MG63 (cell line): ENCODE measurements at regions not wholly inside any gene's neighbourhood (a gene's known extent, or its start where the extent isn't known, plus 50 kb on each side); places are given as distances from the start of the nearest gene placed in this dataset.

Experiments
- DNase-seq: peaks from one replicate; pipeline ENCODE4 v3.0.0-alpha.2; 2020
- H3K27me3 ChIP-seq: fragments of 250-450 bp; sonication (Bioruptor Pico); 2 replicates; pipeline ENCODE4 v1.5.1; 2020; ENCODE audit warnings: mild to moderate bottlenecking, moderate library complexity
- H3K36me3 ChIP-seq: fragments of 250-450 bp; sonication (Bioruptor Pico); 2 replicates; pipeline ENCODE4 v1.5.1; 2020; ENCODE audit warnings: mild to moderate bottlenecking, moderate library complexity
- H3K4me3 ChIP-seq: fragments of 250-450 bp; sonication (Bioruptor Pico); 2 replicates; pipeline ENCODE4 v1.5.1; 2020; ENCODE audit warnings: mild to moderate bottlenecking, moderate library complexity
- H3K9me3 ChIP-seq: fragments of 250-450 bp; sonication (Bioruptor Pico); 2 replicates; pipeline ENCODE4 v1.5.1; 2020; ENCODE audit warnings: mild to moderate bottlenecking, moderate library complexity

DNA sequence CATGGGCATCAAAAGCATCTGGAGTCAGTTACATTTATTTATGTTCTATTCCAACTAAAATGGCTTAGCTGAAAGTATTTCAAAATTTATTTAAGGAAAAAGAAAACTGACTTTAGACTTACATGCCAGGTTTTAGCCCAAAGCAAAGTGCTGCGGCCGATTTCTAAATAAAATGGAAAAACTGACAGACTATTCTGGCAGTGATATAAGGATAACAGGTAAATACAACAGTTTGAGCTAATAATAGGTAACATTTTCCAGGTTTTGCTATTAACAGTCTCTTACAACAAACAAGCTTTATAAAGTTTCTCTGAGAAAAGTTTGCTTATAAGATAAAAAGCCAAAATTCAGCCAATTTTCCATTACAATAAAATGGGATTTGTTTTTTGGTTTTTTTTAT, 937.2 kb upstream of the FLRT2 start:
- H3K36me3 ChIP-seq = no peaks in the 10 kb centered on the region
- H3K4me3 ChIP-seq = no peak overlapping the region
- H3K9me3 ChIP-seq = no peaks in the 10 kb centered on the region
- H3K27me3 ChIP-seq = no peaks in the 10 kb centered on the region
- DNase-seq = no peak

DNA sequence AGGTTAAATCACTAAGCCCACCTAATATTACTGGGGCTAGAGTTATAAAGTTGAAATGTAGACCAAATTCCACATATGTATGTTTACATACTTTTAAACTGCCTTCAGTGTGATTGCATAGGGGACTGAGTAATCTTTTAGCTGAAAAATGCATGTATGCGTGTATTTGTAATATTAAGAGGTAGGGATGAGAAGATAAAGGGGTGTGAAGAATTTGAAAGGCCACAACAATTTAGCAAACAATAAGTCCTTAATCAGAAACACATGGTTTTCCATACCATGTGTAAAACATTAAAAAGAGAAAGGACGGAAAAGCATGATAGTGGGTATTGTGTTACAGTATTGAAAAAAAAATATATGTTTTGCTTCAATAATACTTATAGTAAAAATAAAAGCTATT, 919.9 kb upstream of the FLRT2 start:
- no peak overlapping the region for H3K4me3 ChIP-seq
- DNase-seq = no peak
- H3K27me3 ChIP-seq = no peaks in the 10 kb centered on the region
- H3K36me3 ChIP-seq = no peaks in the 10 kb centered on the region
- H3K9me3 ChIP-seq = no peaks in the 10 kb centered on the region

DNA sequence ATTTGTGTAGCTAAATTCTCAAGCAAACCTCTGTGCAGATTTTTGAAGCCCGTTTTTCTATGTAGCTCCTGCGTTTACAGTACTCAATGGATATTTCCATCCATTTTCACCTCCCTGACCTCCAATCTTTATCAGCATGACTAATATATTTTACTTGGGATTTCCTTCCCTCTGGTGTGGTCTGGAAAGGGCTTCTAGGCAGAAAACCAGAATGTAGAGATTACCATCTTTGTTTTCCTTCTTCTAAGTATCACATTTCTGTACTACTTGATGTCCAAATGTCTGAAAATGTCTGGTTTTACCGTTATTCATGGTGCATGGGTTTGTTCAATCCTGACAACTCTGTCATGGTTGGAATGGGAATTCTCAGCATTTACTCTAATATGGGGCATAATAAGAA, 907.6 kb upstream of the FLRT2 start:
- H3K4me3 ChIP-seq = no peak overlapping the region
- no peaks in the 10 kb centered on the region for H3K36me3 ChIP-seq
- H3K9me3 ChIP-seq = no peaks in the 10 kb centered on the region
- no peaks in the 10 kb centered on the region for H3K27me3 ChIP-seq
- DNase-seq = no peak

GRCh38 chr14:84643446-84643845, 886.5 kb upstream of the FLRT2 start:
- H3K9me3 ChIP-seq = no peaks in the 10 kb centered on the region
- H3K4me3 ChIP-seq = no peak overlapping the region
- DNase-seq = no peak
- no peaks in the 10 kb centered on the region for H3K36me3 ChIP-seq
- H3K27me3 ChIP-seq = no peaks in the 10 kb centered on the region

- Histone ChIP-seq H3K27me3 (no peaks in the 10 kb centered on the region), H3K4me3 (no peak overlapping the region), H3K36me3 (no peaks in the 10 kb centered on the region), H3K9me3 (no peaks in the 10 kb centered on the region)
- no peak for DNase-seq
These were observed 883.0 kb upstream of the FLRT2 start for GRCh38 chr14:84646786-84647500.

GRCh38 chr14:84655014-84655413, 874.9 kb upstream of the FLRT2 start:
- H3K27me3 ChIP-seq = no peaks in the 10 kb centered on the region
- H3K4me3 ChIP-seq = no peak overlapping the region
- no peaks in the 10 kb centered on the region for H3K9me3 ChIP-seq
- H3K36me3 ChIP-seq = no peaks in the 10 kb centered on the region
- DNase-seq = no peak

GRCh38 chr14:84657911-84658310, 872.0 kb upstream of the FLRT2 start:
- H3K36me3 ChIP-seq = no peaks in the 10 kb centered on the region
- H3K9me3 ChIP-seq = no peaks in the 10 kb centered on the region
- H3K4me3 ChIP-seq = no peak overlapping the region
- no peak for DNase-seq
- H3K27me3 ChIP-seq = no peaks in the 10 kb centered on the region

DNA sequence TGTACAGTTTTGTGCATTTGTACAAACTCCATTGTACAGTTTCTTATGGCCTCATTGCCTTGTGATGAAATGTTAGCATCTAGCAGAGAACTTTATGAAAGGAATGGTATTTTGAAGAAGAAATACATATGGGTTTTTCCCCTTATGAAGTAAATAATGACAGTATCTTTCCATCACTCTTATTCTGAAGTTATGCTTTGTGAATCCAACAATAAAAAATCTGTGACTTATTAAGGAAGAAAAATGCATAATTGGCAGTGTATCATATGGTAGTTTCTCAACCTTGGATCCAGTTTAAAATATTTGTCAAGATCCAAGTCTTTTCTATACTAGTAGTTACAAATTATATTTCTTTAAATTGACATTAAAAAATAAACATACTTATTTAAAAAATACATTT, 859.1 kb upstream of the FLRT2 start:
- H3K4me3 ChIP-seq = no peak overlapping the region
- DNase-seq = no peak
- H3K36me3 ChIP-seq = no peaks in the 10 kb centered on the region
- H3K9me3 ChIP-seq = no peaks in the 10 kb centered on the region
- no peaks in the 10 kb centered on the region for H3K27me3 ChIP-seq

GRCh38 chr14:84671776-84672175, 858.2 kb upstream of the FLRT2 start:
- Histone ChIP-seq H3K4me3 (no peak overlapping the region), H3K36me3 (no peaks in the 10 kb centered on the region), H3K27me3 (no peaks in the 10 kb centered on the region), H3K9me3 (no peaks in the 10 kb centered on the region)
- no peak for DNase-seq

DNA sequence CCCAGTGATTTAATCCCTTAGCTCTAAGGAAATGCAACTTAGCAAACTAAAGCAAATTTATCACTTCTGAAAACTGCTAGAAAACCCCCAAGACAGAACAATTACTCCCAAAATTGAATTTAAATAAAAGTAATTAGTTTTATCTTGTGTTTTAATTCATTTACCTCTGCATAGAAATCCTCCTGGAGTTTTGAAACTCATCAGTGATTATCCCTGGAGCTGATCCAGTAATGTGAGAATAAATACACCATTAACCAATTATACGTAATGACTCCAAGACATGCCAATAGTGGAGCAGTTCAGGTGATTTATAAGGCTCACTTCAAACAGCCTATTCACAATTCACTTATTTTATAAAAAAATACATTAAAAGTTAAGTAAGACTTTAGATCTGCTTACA, 855.3 kb upstream of the FLRT2 start:
- H3K9me3 ChIP-seq = no peaks in the 10 kb centered on the region
- H3K36me3 ChIP-seq = no peaks in the 10 kb centered on the region
- H3K4me3 ChIP-seq = no peak overlapping the region
- DNase-seq = no peak
- no peaks in the 10 kb centered on the region for H3K27me3 ChIP-seq

DNA sequence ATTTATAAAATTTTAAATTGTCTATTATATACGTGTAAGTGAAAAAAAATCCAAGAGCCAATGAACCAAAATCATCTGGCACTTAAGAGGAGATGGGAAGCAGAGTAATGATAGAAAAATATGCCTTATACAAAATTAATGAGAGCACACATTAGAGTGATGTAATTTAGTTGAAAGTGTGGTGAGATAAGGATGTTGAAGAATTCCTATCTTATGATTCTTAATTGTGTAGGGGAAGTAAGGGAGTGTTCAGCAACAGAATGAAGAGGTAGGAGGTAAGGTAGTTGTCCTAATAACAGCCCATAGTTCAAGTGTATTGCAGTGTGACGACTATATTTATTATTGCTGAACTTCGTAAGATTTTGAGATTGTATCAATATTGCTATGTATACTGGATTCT, 843.4 kb upstream of the FLRT2 start:
- DNase-seq = no peak
- no peaks in the 10 kb centered on the region for H3K36me3 ChIP-seq
- no peaks in the 10 kb centered on the region for H3K9me3 ChIP-seq

GRCh38 chr14:84688297-84689025, 841.5 kb upstream of the FLRT2 start:
- no peaks in the 10 kb centered on the region for H3K9me3 ChIP-seq
- no peaks in the 10 kb centered on the region for H3K27me3 ChIP-seq
- H3K4me3 ChIP-seq = no peak overlapping the region
- DNase-seq = no peak
- no peaks in the 10 kb centered on the region for H3K36me3 ChIP-seq

More for the DNA sequence above, 843.4 kb upstream of the FLRT2 start:
- Histone ChIP-seq H3K4me3 (no peak overlapping the region), H3K27me3 (no peaks in the 10 kb centered on the region)

DNA sequence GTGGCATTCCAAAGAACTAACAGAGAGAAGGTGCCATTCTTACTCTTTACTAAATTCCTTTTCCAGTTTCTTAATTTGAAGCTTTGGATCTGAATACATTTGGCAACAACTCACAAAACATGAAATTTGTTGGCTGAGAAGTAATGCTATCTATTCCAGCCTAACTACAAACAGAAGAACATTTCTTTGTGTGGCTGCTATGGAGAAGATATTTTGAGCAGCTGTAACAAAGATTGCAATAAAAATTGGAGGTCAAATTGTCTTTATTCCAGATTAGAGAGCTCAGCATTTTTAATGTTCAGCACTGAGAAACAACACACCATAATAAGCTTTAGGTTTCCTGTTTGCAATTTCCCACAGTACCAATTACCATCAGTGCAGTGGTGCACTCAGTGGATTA, 835.8 kb upstream of the FLRT2 start:
- DNase-seq = no peak
- no peaks in the 10 kb centered on the region for H3K9me3 ChIP-seq
- H3K4me3 ChIP-seq = no peak overlapping the region
- no peaks in the 10 kb centered on the region for H3K27me3 ChIP-seq
- no peaks in the 10 kb centered on the region for H3K36me3 ChIP-seq

- Histone ChIP-seq H3K4me3 (no peak overlapping the region), H3K36me3 (no peaks in the 10 kb centered on the region), H3K27me3 (no peaks in the 10 kb centered on the region), H3K9me3 (no peaks in the 10 kb centered on the region)
- no peak for DNase-seq
These were observed 825.3 kb upstream of the FLRT2 start for GRCh38 chr14:84704601-84705000.

GRCh38 chr14:84707830-84708229, 822.1 kb upstream of the FLRT2 start:
- DNase-seq = no peak

DNA sequence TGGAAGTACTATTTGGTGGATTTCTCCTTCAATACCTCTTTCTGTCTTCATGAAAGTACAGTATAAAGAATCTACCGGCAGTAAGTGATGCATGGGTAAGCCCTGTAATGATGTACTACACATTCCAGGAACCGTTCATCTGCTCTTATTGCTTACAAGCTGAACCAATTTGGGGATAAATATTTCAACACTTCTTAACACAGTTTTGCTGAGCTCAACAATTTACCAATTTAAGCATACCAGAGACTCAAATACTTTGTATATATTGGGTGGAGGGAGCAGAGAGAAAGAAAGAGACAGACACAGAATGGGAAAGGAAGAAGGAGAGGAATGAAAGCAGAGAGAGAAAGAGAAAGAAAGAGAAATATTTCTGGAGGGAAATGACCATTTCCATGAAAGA, 821.1 kb upstream of the FLRT2 start:
- no peaks in the 10 kb centered on the region for H3K9me3 ChIP-seq
- no peak for DNase-seq
- H3K36me3 ChIP-seq = no peaks in the 10 kb centered on the region
- no peaks in the 10 kb centered on the region for H3K27me3 ChIP-seq
- H3K4me3 ChIP-seq = no peak overlapping the region

More at GRCh38 chr14:84707830-84708229, 822.1 kb upstream of the FLRT2 start:
- no peaks in the 10 kb centered on the region for H3K36me3 ChIP-seq
- no peak overlapping the region for H3K4me3 ChIP-seq
- no peaks in the 10 kb centered on the region for H3K9me3 ChIP-seq
- H3K27me3 ChIP-seq = no peaks in the 10 kb centered on the region

DNA sequence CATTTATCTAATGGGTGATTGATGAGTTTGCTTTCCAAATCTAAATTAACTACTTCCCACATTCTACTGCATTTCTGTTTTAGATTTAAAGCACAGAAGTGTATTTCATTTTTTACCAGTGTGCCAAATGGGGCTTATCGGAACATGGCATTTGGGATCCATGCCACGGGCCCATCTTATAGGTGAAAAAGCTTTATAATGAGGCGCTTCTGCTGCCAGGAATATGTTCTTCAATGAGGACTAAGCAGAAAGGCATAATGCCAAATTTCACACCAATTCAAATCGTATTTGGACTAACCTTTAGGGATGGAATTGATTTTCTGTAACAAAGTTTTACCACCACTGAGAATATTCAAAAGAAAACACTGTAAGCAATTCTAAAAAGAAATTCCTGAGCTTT, 803.5 kb upstream of the FLRT2 start:
- no peaks in the 10 kb centered on the region for H3K27me3 ChIP-seq
- no peaks in the 10 kb centered on the region for H3K9me3 ChIP-seq
- H3K4me3 ChIP-seq = no peak overlapping the region
- DNase-seq = no peak
- no peaks in the 10 kb centered on the region for H3K36me3 ChIP-seq
